Hepatocyte (in vitro differentiated cells): ENCODE measurements at regions not wholly inside any gene's neighbourhood (a gene's known extent, or its start where the extent isn't known, plus 50 kb on each side); places are given as distances from the start of the nearest gene placed in this dataset.

Experiments
- EZH2 ChIP-seq: fragments of 200-600 bp; sonication (generic); IDR thresholded peaks from 2 replicates; pipeline ENCODE4 v1.6.1; 2016; ENCODE audit warnings: antibody characterized with exemption, mild to moderate bottlenecking, borderline replicate concordance
- EZH2phosphoT487 ChIP-seq: fragments of 200-600 bp; sonication (generic); IDR thresholded peaks from one replicate; pipeline ENCODE4 v1.6.1; 2018; ENCODE audit warnings: antibody characterized with exemption, mild to moderate bottlenecking, low read depth, moderate library complexity; ENCODE audit not compliant: unreplicated experiment, severe bottlenecking
- TF ChIP-seq, protein P1 (sequence below): fragments of 200-600 bp; sonication (generic); IDR thresholded peaks from 2 replicates; pipeline ENCODE4 v1.5.1; 2016; ENCODE audit warnings: antibody characterized with exemption, mild to moderate bottlenecking; ENCODE audit not compliant: poor library complexity

- TF ChIP-seq EZH2 (no peak), EZH2phosphoT487 (no peak)
- TF ChIP-seq, protein P1, sequence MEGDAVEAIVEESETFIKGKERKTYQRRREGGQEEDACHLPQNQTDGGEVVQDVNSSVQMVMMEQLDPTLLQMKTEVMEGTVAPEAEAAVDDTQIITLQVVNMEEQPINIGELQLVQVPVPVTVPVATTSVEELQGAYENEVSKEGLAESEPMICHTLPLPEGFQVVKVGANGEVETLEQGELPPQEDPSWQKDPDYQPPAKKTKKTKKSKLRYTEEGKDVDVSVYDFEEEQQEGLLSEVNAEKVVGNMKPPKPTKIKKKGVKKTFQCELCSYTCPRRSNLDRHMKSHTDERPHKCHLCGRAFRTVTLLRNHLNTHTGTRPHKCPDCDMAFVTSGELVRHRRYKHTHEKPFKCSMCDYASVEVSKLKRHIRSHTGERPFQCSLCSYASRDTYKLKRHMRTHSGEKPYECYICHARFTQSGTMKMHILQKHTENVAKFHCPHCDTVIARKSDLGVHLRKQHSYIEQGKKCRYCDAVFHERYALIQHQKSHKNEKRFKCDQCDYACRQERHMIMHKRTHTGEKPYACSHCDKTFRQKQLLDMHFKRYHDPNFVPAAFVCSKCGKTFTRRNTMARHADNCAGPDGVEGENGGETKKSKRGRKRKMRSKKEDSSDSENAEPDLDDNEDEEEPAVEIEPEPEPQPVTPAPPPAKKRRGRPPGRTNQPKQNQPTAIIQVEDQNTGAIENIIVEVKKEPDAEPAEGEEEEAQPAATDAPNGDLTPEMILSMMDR, result no peak
Measured at GRCh38 chr11:104260456-104260855, 96.5 kb upstream of the PDGFD start.
